Trophoblast cell (in vitro differentiated cells and primary cell): ENCODE measurements at regions not wholly inside any gene's neighbourhood (a gene's known extent, or its start where the extent isn't known, plus 50 kb on each side); places are given as distances from the start of the nearest gene placed in this dataset.

Source experiments
- DNase-seq, 2 donors: peaks; one replicate each; pipeline ENCODE4 v3.0.0-alpha.2; 2016
- H2AFZ ChIP-seq: 2 replicates; pipeline ENCODE4 v1.6.1; 2013; ENCODE audit warnings: low read length, moderate library complexity, mild to moderate bottlenecking; ENCODE audit not compliant: insufficient read depth, poor library complexity
- H2AK5ac ChIP-seq: 2 replicates; pipeline ENCODE4 v1.6.1; 2013; ENCODE audit warnings: mild to moderate bottlenecking, low read length
- H2BK120ac ChIP-seq: 2 replicates; pipeline ENCODE4 v1.6.1; 2013; ENCODE audit warnings: low read length, mild to moderate bottlenecking, moderate library complexity; ENCODE audit not compliant: insufficient read depth, poor library complexity
- H2BK12ac ChIP-seq: 2 replicates; pipeline ENCODE4 v1.6.1; 2013; ENCODE audit warnings: mild to moderate bottlenecking, low read length, moderate library complexity
- H2BK5ac ChIP-seq: 2 replicates; pipeline ENCODE4 v1.6.1; 2013; ENCODE audit warnings: low read length, low read depth, moderate library complexity, mild to moderate bottlenecking; ENCODE audit not compliant: poor library complexity
- H3K14ac ChIP-seq: 2 replicates; pipeline ENCODE4 v1.6.1; 2013; ENCODE audit warnings: mild to moderate bottlenecking, low read length
- H3K18ac ChIP-seq: 2 replicates; pipeline ENCODE4 v1.6.1; 2013; ENCODE audit warnings: mild to moderate bottlenecking, low read length
- H3K23ac ChIP-seq: 2 replicates; pipeline ENCODE4 v1.6.1; 2013; ENCODE audit warnings: low read length
- H3K27ac ChIP-seq: 2 replicates; pipeline ENCODE4 v1.5.1; 2013; ENCODE audit warnings: low read depth, mild to moderate bottlenecking, inconsistent platforms, low read length, moderate library complexity
- H3K27me3 ChIP-seq: 2 replicates; pipeline ENCODE4 v1.6.1; 2013; ENCODE audit warnings: inconsistent platforms, mild to moderate bottlenecking, low read length, moderate library complexity; ENCODE audit not compliant: insufficient read depth
- H3K36me3 ChIP-seq, 2 experiments: 1 replicate in 1 of 2; 2 replicates in 1 of 2; pipeline ENCODE4 v1.6.1; 2013; ENCODE audit warnings: low read length in 2 of 2, mild to moderate bottlenecking in 2 of 2, moderate library complexity in 1 of 2; ENCODE audit not compliant: insufficient read depth in 2 of 2, control insufficient read depth in 1 of 2
- H3K4ac ChIP-seq: 2 replicates; pipeline ENCODE4 v1.6.1; 2013; ENCODE audit warnings: low read depth, mild to moderate bottlenecking, low read length, moderate library complexity
- H3K4me1 ChIP-seq, 2 experiments: 1 replicate in 1 of 2; 2 replicates in 1 of 2; pipeline ENCODE4 v1.6.1; 2013; ENCODE audit warnings: low read length in 2 of 2, mild to moderate bottlenecking in 2 of 2, moderate library complexity in 1 of 2; ENCODE audit not compliant: insufficient read depth in 2 of 2, control insufficient read depth in 1 of 2
- H3K4me2 ChIP-seq: 2 replicates; pipeline ENCODE4 v1.6.1; 2013; ENCODE audit warnings: inconsistent platforms, mild to moderate bottlenecking, low read length, moderate library complexity
- H3K4me3 ChIP-seq: 2 replicates; pipeline ENCODE4 v1.5.1; 2013; ENCODE audit warnings: mild to moderate bottlenecking, low read depth, low read length, inconsistent platforms
- H3K79me1 ChIP-seq: one replicate; pipeline ENCODE4 v1.6.1; 2013; ENCODE audit warnings: low read length
- H3K79me2 ChIP-seq: 2 replicates; pipeline ENCODE4 v1.6.1; 2013; ENCODE audit warnings: low read length, mild to moderate bottlenecking; ENCODE audit not compliant: control insufficient read depth, insufficient read depth, poor library complexity
- H3K9ac ChIP-seq: 2 replicates; pipeline ENCODE4 v1.6.1; 2013; ENCODE audit warnings: mild to moderate bottlenecking, low read length
- H3K9me3 ChIP-seq: 2 replicates; pipeline ENCODE4 v1.6.1; 2013; ENCODE audit warnings: low read depth, mild to moderate bottlenecking, control low read depth, inconsistent platforms, low read length; ENCODE audit not compliant: insufficient read depth
- H4K12ac ChIP-seq: 2 replicates; pipeline ENCODE4 v1.6.1; 2013; ENCODE audit warnings: low read depth, mild to moderate bottlenecking, low read length, moderate library complexity
- H4K8ac ChIP-seq: 2 replicates; pipeline ENCODE4 v1.6.1; 2013; ENCODE audit warnings: low read depth, mild to moderate bottlenecking, low read length, moderate library complexity
- H4K91ac ChIP-seq: one replicate; pipeline ENCODE4 v1.6.1; 2013; ENCODE audit warnings: low read depth, mild to moderate bottlenecking, low read length, moderate library complexity
- WGBS: extraction: QIAGEN DNeasy Blood & Tissue Kit; methylation state at CpG from one replicate; pipeline ENCODE4 v1.1.7; 2013; ENCODE audit warnings: missing lambda C conversion rate; ENCODE audit not compliant: insufficient read length, insufficient coverage; ENCODE audit errors: extremely low coverage; 5-methylcytosine and 5-hydroxymethylcytosine counted together

- no peak overlapping the region for H3K4me3 ChIP-seq
- WGBS, result no CpG with 5 or more reads among the region's 3 CpGs
These were observed 295.4 kb upstream of the ESRRG start for GRCh38 chr1:217018648-217019047.

GRCh38 chr1:217017165-217017564, 293.9 kb upstream of the ESRRG start:
- no peak overlapping the region for H3K27ac ChIP-seq

More at GRCh38 chr1:217018648-217019047, 295.4 kb upstream of the ESRRG start:
- no peak overlapping the region for H2BK120ac ChIP-seq
- no peaks in the 10 kb centered on the region for H3K79me2 ChIP-seq
- peak in 1 of 2 donors; percentile 2 for DNase-seq
- no peak overlapping the region for H4K8ac ChIP-seq
- H3K18ac ChIP-seq, result no peak overlapping the region
- no peak overlapping the region for H2BK5ac ChIP-seq
- H3K4me1 ChIP-seq, result no peaks in the 10 kb centered on the region
- no peak overlapping the region for H2AK5ac ChIP-seq
- no peak overlapping the region for H4K91ac ChIP-seq
- H2AFZ ChIP-seq, result no peak overlapping the region
- no peak overlapping the region for H2BK12ac ChIP-seq
- H3K27ac ChIP-seq, result no peak overlapping the region
- no peak overlapping the region for H3K9ac ChIP-seq
- H4K12ac ChIP-seq, result no peak overlapping the region
- H3K23ac ChIP-seq, result no peak overlapping the region
- H3K9me3 ChIP-seq, result no peaks in the 10 kb centered on the region
- no peak overlapping the region for H3K4me2 ChIP-seq
- H3K14ac ChIP-seq, result no peak overlapping the region
- H3K27me3 ChIP-seq, result no peaks in the 10 kb centered on the region
- no peak overlapping the region for H3K4ac ChIP-seq
- H3K79me1 ChIP-seq, result no peaks in the 10 kb centered on the region
- no peaks in the 10 kb centered on the region for H3K36me3 ChIP-seq

GRCh38 chr1:217014066-217014465, 290.8 kb upstream of the ESRRG start:
- Histone ChIP-seq H3K79me1 (no peaks in the 10 kb centered on the region), H3K9me3 (no peaks in the 10 kb centered on the region), H3K79me2 (no peaks in the 10 kb centered on the region), H3K4me1 (no peaks in the 10 kb centered on the region), H3K9ac (no peak overlapping the region), H3K4me2 (no peak overlapping the region), H4K91ac (no peak overlapping the region), H3K23ac (no peak overlapping the region), H3K27me3 (no peaks in the 10 kb centered on the region), H3K4me3 (no peak overlapping the region), H4K12ac (no peak overlapping the region), H3K4ac (no peak overlapping the region), H3K27ac (no peak overlapping the region), H4K8ac (no peak overlapping the region), H3K36me3 (no peaks in the 10 kb centered on the region), H2AFZ (no peak overlapping the region), H2BK120ac (no peak overlapping the region), H3K14ac (no peak overlapping the region), H2BK12ac (no peak overlapping the region), H2AK5ac (no peak overlapping the region), H3K18ac (no peak overlapping the region), H2BK5ac (no peak overlapping the region)
- DNase-seq, result no peak

More at GRCh38 chr1:217017165-217017564, 293.9 kb upstream of the ESRRG start:
- Histone ChIP-seq H4K8ac (no peak overlapping the region), H3K79me2 (no peaks in the 10 kb centered on the region), H2BK120ac (no peak overlapping the region), H2BK12ac (no peak overlapping the region), H3K36me3 (no peaks in the 10 kb centered on the region), H3K9ac (no peak overlapping the region), H3K9me3 (no peaks in the 10 kb centered on the region), H2BK5ac (no peak overlapping the region), H3K4me2 (no peak overlapping the region), H3K4ac (no peak overlapping the region), H3K4me1 (no peaks in the 10 kb centered on the region), H4K91ac (no peak overlapping the region), H2AK5ac (no peak overlapping the region), H3K4me3 (no peak overlapping the region), H3K14ac (no peak overlapping the region), H3K79me1 (no peaks in the 10 kb centered on the region), H3K18ac (no peak overlapping the region), H4K12ac (no peak overlapping the region), H3K27me3 (no peaks in the 10 kb centered on the region), H2AFZ (no peak overlapping the region), H3K23ac (no peak overlapping the region)
- no peak for DNase-seq

GRCh38 chr1:217012659-217013058, 289.4 kb upstream of the ESRRG start:
- H3K27ac ChIP-seq, result no peak overlapping the region
- H2BK120ac ChIP-seq, result no peak overlapping the region
- H3K4me1 ChIP-seq, result no peaks in the 10 kb centered on the region
- no peaks in the 10 kb centered on the region for H3K9me3 ChIP-seq
- H3K4ac ChIP-seq, result no peak overlapping the region
- no peak overlapping the region for H3K23ac ChIP-seq
- H3K14ac ChIP-seq, result no peak overlapping the region
- no peaks in the 10 kb centered on the region for H3K79me2 ChIP-seq
- H3K9ac ChIP-seq, result no peak overlapping the region
- no peak overlapping the region for H2BK12ac ChIP-seq
- H2BK5ac ChIP-seq, result no peak overlapping the region
- no peak overlapping the region for H4K91ac ChIP-seq
- H3K27me3 ChIP-seq, result no peaks in the 10 kb centered on the region
- no peak overlapping the region for H2AK5ac ChIP-seq
- no peak for DNase-seq
- no peak overlapping the region for H3K4me2 ChIP-seq
- no peak overlapping the region for H3K18ac ChIP-seq
- H3K36me3 ChIP-seq, result no peaks in the 10 kb centered on the region
- H4K8ac ChIP-seq, result no peak overlapping the region
- no peaks in the 10 kb centered on the region for H3K79me1 ChIP-seq
- no peak overlapping the region for H4K12ac ChIP-seq
- no peak overlapping the region for H2AFZ ChIP-seq
- no peak overlapping the region for H3K4me3 ChIP-seq

GRCh38 chr1:217011097-217011496, 287.9 kb upstream of the ESRRG start:
- Histone ChIP-seq H4K8ac (no peak overlapping the region), H3K27me3 (no peaks in the 10 kb centered on the region), H2BK12ac (no peak overlapping the region), H3K36me3 (no peaks in the 10 kb centered on the region), H4K91ac (no peak overlapping the region), H3K4ac (no peak overlapping the region), H2AK5ac (no peak overlapping the region), H3K79me1 (no peaks in the 10 kb centered on the region), H3K23ac (no peak overlapping the region), H3K14ac (no peak overlapping the region), H4K12ac (no peak overlapping the region), H3K18ac (no peak overlapping the region), H3K79me2 (no peaks in the 10 kb centered on the region), H3K9me3 (no peaks in the 10 kb centered on the region), H2BK120ac (no peak overlapping the region), H3K4me1 (no peaks in the 10 kb centered on the region), H3K27ac (no peak overlapping the region), H2BK5ac (no peak overlapping the region), H2AFZ (no peak overlapping the region), H3K4me3 (no peak overlapping the region), H3K4me2 (no peak overlapping the region), H3K9ac (no peak overlapping the region)
- no CpG with 5 or more reads among the region's 1 CpG for WGBS
- no peak for DNase-seq
